Naive thymus-derived CD8-positive, alpha-beta T cell (primary cell): ENCODE measurements at regions not wholly inside any gene's neighbourhood (a gene's known extent, or its start where the extent isn't known, plus 50 kb on each side); places are given as distances from the start of the nearest gene placed in this dataset.

Experiments
- ATAC-seq, 2 donors: fragments of 150-1000 bp; cut with Tn5 transposase in 1 of 2; sonication (Bioruptor Pico), chemical (Tn5 transposase) in 1 of 2; 1 replicate in 1 of 2; 2 replicates in 1 of 2; pipeline ENCODE4 v1.10.0; 2021; ENCODE audit warnings: mild to moderate bottlenecking in 2 of 2, moderate library complexity in 2 of 2
- POLR2A ChIA-PET: fragments of 350-600 bp; sonication (Branson Sonifier 250); formaldehyde crosslinking; loops from one replicate; lab custom pipeline; 2021; ENCODE audit warnings: antibody characterized with exemption; lab: Charles Lee
- DNase-seq, 10 donors: peaks; one replicate each; pipeline versions ENCODE4 v3.0.0 to v3.0.0-alpha.2; 2020 to 2022
- H3K27ac Mint-ChIP-seq, 10 donors: one replicate each; pipeline ENCODE4 v1.8.0; 2020 to 2022; ENCODE audit warnings: mild to moderate bottlenecking in 10 of 10, mixed read lengths in 10 of 10, moderate library complexity in 4 of 10, inconsistent platforms in 1 of 10
- H3K27me3 Mint-ChIP-seq, 5 donors: one replicate each; pipeline ENCODE4 v1.8.0; 2021 to 2022; ENCODE audit warnings: mixed read lengths in 5 of 5
- H3K36me3 Mint-ChIP-seq, 3 donors: one replicate each; pipeline ENCODE4 v1.8.0; 2020 to 2022; ENCODE audit warnings: mixed read lengths in 3 of 3, mild to moderate bottlenecking in 2 of 3, inconsistent platforms in 1 of 3
- H3K4me1 Mint-ChIP-seq, 4 donors: one replicate each; pipeline ENCODE4 v1.8.0; 2021 to 2022; ENCODE audit warnings: mixed read lengths in 4 of 4
- H3K4me3 Mint-ChIP-seq, 10 donors: one replicate each; pipeline ENCODE4 v1.8.0; 2020 to 2022; ENCODE audit warnings: mild to moderate bottlenecking in 10 of 10, mixed read lengths in 10 of 10, moderate library complexity in 6 of 10, inconsistent platforms in 1 of 10
- H3K9me3 Mint-ChIP-seq, 9 donors: one replicate each; pipeline ENCODE4 v1.8.0; 2020 to 2022; ENCODE audit warnings: mixed read lengths in 9 of 9, mild to moderate bottlenecking in 3 of 9, inconsistent platforms in 1 of 9, moderate library complexity in 1 of 9

GRCh38 chr12:127515941-127516340 is 751.0 kb upstream of the TMEM132C start:
- Mint-ChIP-seq H3K4me1 (no peaks in the 10 kb centered on the region), H3K36me3 (peaks cover 0 to 4% (median 0%) of the 10 kb centered on the region in 3 donors), H3K27ac (no peak overlapping the region), H3K4me3 (no peak overlapping the region), H3K9me3 (peaks cover 0 to 10% (median 2%) of the 10 kb centered on the region in 9 donors), H3K27me3 (peaks cover 0 to 4% (median 0%) of the 10 kb centered on the region in 5 donors)
- DNase-seq (no peak), ATAC-seq (no peak)
- POLR2A ChIA-PET = no interaction called here

- POLR2A ChIA-PET = no interaction called here
- no peak overlapping the region for H3K27ac Mint-ChIP-seq
- H3K4me3 Mint-ChIP-seq = no peak overlapping the region
- ATAC-seq (no peak), DNase-seq (no peak)
- peaks cover 0 to 4% (median 0%) of the 10 kb centered on the region in 5 donors for H3K27me3 Mint-ChIP-seq
- peaks cover 0 to 4% (median 0%) of the 10 kb centered on the region in 3 donors for H3K36me3 Mint-ChIP-seq
- peaks cover 0 to 12% (median 2%) of the 10 kb centered on the region in 9 donors for H3K9me3 Mint-ChIP-seq
- H3K4me1 Mint-ChIP-seq = no peaks in the 10 kb centered on the region
Observed at GRCh38 chr12:127516467-127516866, 750.5 kb upstream of the TMEM132C start.

DNA sequence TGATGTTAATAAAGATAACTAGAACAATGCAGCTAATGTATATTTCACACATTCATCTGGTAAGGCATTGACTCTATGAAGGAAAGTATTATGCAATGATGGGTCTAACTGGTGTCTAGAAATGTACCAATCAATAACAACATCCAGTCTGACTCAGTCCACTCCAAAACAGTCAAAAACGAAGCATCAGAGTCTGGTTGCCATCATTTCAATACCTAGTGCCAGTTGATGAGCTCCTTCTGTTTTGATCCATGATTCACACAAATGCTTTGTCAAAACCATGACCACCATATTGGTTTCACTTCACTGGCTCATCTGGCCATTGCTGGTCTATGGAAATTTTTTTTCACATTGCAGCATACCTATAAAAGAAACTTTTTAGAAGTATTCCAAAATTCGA is 747.2 kb upstream of the TMEM132C start:
- ATAC-seq (no peak), DNase-seq (no peak)
- H3K4me3 Mint-ChIP-seq = no peak overlapping the region
- H3K9me3 Mint-ChIP-seq = peaks cover 0 to 13% (median 2%) of the 10 kb centered on the region in 9 donors
- POLR2A ChIA-PET = no interaction called here
- H3K27me3 Mint-ChIP-seq = no peaks in the 10 kb centered on the region
- H3K36me3 Mint-ChIP-seq = no peaks in the 10 kb centered on the region
- H3K4me1 Mint-ChIP-seq = no peaks in the 10 kb centered on the region
- no peak overlapping the region for H3K27ac Mint-ChIP-seq

- DNase-seq (no peak), ATAC-seq (no peak)
- H3K9me3 Mint-ChIP-seq = peaks cover 0 to 10% (median 4%) of the 10 kb centered on the region in 9 donors
- H3K36me3 Mint-ChIP-seq = no peaks in the 10 kb centered on the region
- H3K4me1 Mint-ChIP-seq = no peaks in the 10 kb centered on the region
- H3K4me3 Mint-ChIP-seq = no peak overlapping the region
- H3K27ac Mint-ChIP-seq = no peak overlapping the region
- POLR2A ChIA-PET = no interaction called here
- H3K27me3 Mint-ChIP-seq = no peaks in the 10 kb centered on the region
Observed at GRCh38 chr12:127526925-127527324, 740.0 kb upstream of the TMEM132C start.

DNA sequence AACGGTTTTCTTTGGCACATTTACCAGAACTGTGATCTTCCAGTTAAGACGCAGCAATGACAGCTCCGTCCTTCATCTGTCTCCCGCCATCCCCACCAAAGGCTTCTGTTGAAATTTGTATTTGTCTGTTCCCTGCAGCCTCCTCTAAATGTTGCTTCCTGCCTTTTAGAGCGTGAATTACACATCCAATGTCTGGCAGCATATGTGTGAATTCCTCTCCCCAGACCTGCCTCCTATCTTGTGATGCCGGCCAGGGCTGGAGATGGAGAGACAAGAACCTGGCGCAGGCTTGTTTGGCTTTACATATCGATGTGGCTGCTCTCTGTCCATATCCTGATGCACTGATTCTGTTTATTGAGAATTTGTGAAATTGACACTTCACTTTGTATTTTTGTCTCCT is 738.4 kb upstream of the TMEM132C start:
- POLR2A ChIA-PET = no interaction called here
- peaks cover 0 to 10% (median 4%) of the 10 kb centered on the region in 9 donors for H3K9me3 Mint-ChIP-seq
- H3K27ac Mint-ChIP-seq = no peak overlapping the region
- H3K27me3 Mint-ChIP-seq = no peaks in the 10 kb centered on the region
- no peaks in the 10 kb centered on the region for H3K36me3 Mint-ChIP-seq
- ATAC-seq (no peak), DNase-seq (no peak)
- no peaks in the 10 kb centered on the region for H3K4me1 Mint-ChIP-seq
- H3K4me3 Mint-ChIP-seq = no peak overlapping the region

- no peaks in the 10 kb centered on the region for H3K27me3 Mint-ChIP-seq
- POLR2A ChIA-PET = no interaction called here
- no peak for ATAC-seq
- H3K4me1 Mint-ChIP-seq = no peaks in the 10 kb centered on the region
- no peak overlapping the region for H3K27ac Mint-ChIP-seq
- no peaks in the 10 kb centered on the region for H3K36me3 Mint-ChIP-seq
- H3K4me3 Mint-ChIP-seq = no peak overlapping the region
- DNase-seq = no peak
- H3K9me3 Mint-ChIP-seq = peaks cover 0 to 12% (median 6%) of the 10 kb centered on the region in 9 donors
Observed at GRCh38 chr12:127531542-127531941, 735.4 kb upstream of the TMEM132C start.

DNA sequence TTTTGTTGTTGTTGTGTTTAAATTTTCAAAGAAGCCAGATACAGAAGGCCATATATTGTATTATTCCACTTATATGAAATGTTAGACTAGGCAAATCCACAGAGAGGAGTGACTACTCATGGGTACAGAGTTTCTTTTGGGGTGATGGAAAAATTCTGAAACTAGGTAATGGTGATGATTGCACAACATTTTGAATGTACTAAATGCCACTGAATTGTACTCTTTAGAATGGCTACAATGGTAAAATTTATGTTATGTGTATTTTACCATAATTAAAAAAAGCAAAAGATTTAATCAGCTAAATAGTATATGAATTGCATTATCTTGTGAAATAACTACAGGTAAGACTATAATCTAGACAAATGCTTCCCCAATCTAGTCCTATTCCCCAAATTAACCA is 733.6 kb upstream of the TMEM132C start:
- no peaks in the 10 kb centered on the region for H3K4me1 Mint-ChIP-seq
- H3K27me3 Mint-ChIP-seq = no peaks in the 10 kb centered on the region
- H3K27ac Mint-ChIP-seq = no peak overlapping the region
- ATAC-seq (no peak), DNase-seq (no peak)
- no peak overlapping the region for H3K4me3 Mint-ChIP-seq
- no peaks in the 10 kb centered on the region for H3K36me3 Mint-ChIP-seq
- peaks cover 0 to 10% (median 6%) of the 10 kb centered on the region in 9 donors for H3K9me3 Mint-ChIP-seq
- POLR2A ChIA-PET = no interaction called here

DNA sequence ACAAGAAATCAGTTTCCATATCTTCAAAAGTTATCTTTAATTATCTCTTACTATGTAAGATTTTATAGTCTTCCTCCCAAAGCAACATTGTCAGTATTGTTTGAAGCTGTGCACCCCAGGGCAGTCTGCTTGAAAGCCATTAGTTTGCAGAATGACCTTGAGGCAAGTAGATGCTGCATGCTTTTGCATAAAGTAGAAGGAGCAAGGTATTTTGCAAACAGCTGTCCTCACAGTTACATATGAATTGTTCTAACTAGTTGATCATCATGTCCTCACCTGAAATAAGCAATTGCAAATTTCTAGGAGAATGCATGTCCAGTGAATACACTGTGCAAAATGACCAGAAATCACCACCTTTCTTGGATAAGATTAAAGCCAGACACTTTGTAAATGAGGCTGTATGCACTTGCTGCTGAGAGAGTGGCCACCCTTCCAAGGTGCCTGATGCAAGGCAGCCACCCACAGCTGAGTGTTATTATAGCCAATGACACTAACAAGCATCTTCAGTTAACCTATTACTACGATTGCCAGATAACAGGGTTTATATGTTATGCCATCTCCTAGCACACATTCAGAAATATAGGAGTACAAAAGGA is 730.0 kb upstream of the TMEM132C start:
- no peaks in the 10 kb centered on the region for H3K27me3 Mint-ChIP-seq
- H3K4me3 Mint-ChIP-seq = no peak overlapping the region
- peaks cover 0 to 10% (median 3%) of the 10 kb centered on the region in 9 donors for H3K9me3 Mint-ChIP-seq
- DNase-seq (no peak), ATAC-seq (no peak)
- H3K27ac Mint-ChIP-seq = peak overlapping the region in 1 of 10 donors; percentile 24
- POLR2A ChIA-PET = no interaction called here
- H3K36me3 Mint-ChIP-seq = no peaks in the 10 kb centered on the region
- H3K4me1 Mint-ChIP-seq = no peaks in the 10 kb centered on the region

DNA sequence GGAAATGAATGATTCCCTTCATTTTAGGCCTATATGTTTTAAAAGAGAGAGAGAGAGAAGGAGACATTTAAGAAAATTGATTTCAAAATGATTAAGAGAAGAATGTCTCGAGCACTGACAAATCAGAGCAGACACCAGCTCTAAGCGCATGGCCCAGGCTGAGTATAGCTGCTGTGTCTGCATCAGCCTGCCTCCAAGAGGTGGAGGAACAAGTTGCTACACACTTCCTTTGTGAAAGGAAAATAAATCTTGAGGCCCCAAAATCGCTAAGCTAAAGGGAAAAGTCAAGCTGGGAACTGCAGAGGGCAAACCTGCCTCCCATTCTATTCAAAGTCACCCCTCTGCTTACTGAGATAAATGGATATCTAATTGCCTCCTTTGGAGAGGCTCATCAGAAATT is 728.7 kb upstream of the TMEM132C start:
- ATAC-seq (no peak), DNase-seq (no peak)
- Mint-ChIP-seq H3K27me3 (no peaks in the 10 kb centered on the region), H3K27ac (no peak overlapping the region), H3K4me3 (no peak overlapping the region), H3K4me1 (no peaks in the 10 kb centered on the region), H3K36me3 (no peaks in the 10 kb centered on the region), H3K9me3 (peaks cover 0 to 10% (median 3%) of the 10 kb centered on the region in 9 donors)
- POLR2A ChIA-PET = no interaction called here

DNA sequence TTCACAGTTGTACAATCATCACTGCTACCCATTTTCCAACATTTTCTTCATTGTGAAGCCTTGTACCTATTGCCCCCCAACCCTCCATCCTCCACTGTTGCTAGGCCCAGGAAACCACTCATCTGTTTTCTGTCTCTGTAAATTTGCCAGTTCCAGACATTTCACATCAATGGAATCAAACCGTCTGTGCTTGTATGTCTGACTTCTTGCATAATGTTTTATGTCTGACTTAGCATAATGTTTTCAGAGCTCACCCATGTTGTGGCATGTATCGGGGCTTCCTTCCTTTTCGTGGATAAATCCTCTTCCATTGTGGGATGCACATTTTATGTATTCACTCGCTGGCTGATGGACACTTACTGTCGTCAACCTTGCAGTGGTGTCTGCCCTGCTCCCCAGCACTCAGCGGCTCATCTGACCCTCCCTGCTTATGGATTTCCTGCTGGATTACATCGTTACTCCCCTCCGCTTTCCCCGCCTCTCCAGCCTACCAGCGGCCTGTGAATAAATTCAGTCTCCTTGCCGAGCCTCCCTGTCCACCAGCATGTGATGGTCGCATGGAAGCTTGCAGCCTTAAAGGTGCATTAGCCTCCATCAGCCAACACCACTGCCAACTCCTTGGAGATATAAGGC is 727.6 kb upstream of the TMEM132C start:
- peaks cover 0 to 10% (median 3%) of the 10 kb centered on the region in 9 donors for H3K9me3 Mint-ChIP-seq
- H3K27ac Mint-ChIP-seq = no peak overlapping the region
- DNase-seq (no peak), ATAC-seq (no peak)
- no peaks in the 10 kb centered on the region for H3K4me1 Mint-ChIP-seq
- POLR2A ChIA-PET = no interaction called here
- H3K36me3 Mint-ChIP-seq = no peaks in the 10 kb centered on the region
- no peaks in the 10 kb centered on the region for H3K27me3 Mint-ChIP-seq
- H3K4me3 Mint-ChIP-seq = no peak overlapping the region

GRCh38 chr12:127542391-127542790 is 724.6 kb upstream of the TMEM132C start:
- POLR2A ChIA-PET = no interaction called here
- ATAC-seq (no peak), DNase-seq (no peak)
- no peak overlapping the region for H3K27ac Mint-ChIP-seq
- no peaks in the 10 kb centered on the region for H3K4me1 Mint-ChIP-seq
- no peaks in the 10 kb centered on the region for H3K27me3 Mint-ChIP-seq
- no peaks in the 10 kb centered on the region for H3K36me3 Mint-ChIP-seq
- peaks cover 0 to 2% (median 0%) of the 10 kb centered on the region in 9 donors for H3K9me3 Mint-ChIP-seq
- no peak overlapping the region for H3K4me3 Mint-ChIP-seq

GRCh38 chr12:127542931-127543330 is 724.0 kb upstream of the TMEM132C start:
- Mint-ChIP-seq H3K4me1 (no peaks in the 10 kb centered on the region), H3K27ac (no peak overlapping the region), H3K9me3 (peaks cover 0 to 2% (median 0%) of the 10 kb centered on the region in 9 donors), H3K4me3 (no peak overlapping the region), H3K36me3 (no peaks in the 10 kb centered on the region), H3K27me3 (no peaks in the 10 kb centered on the region)
- POLR2A ChIA-PET = no interaction called here
- DNase-seq (no peak), ATAC-seq (no peak)

DNA sequence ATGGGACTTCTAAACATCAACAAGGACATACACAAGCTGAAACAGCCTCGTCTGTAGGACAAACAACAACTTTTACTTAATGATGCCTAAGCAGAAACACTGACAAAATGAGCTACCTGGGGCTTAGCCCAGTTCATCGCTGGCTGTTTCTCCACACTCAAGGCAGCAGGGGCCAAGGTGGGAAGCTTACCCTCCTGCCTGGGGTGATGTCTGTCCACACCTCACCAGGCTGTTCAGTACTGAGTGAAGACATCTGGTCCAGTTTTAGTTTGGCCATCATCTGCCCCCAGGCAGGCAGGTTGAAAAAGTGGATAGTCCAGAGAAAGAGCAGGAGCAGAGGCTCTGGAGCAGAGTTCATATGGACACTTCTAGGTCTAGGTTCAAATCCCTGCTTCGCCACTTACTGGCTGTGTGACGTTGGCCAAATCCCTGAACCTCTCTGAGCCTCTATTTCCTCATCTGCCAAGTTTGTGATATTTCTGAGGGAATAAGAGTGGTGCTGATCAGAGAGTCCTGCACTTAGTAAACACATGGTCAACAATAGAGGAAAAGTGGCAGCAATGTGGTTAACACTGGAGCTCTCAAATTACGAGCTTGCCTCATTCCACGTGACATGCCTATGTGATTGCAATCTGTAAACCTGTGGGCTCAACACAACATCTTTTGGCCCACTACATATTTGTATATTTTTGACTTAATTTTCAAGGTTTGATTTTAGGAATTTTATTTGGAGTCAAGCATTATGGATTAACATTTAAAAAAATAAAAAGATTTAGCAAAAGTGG is 720.1 kb upstream of the TMEM132C start:
- no peak for ATAC-seq
- peaks cover 0 to 5% (median 2%) of the 10 kb centered on the region in 9 donors for H3K9me3 Mint-ChIP-seq
- peaks cover 0 to 4% (median 0%) of the 10 kb centered on the region in 3 donors for H3K36me3 Mint-ChIP-seq
- H3K27ac Mint-ChIP-seq = no peak overlapping the region
- no peaks in the 10 kb centered on the region for H3K4me1 Mint-ChIP-seq
- POLR2A ChIA-PET = no interaction called here
- no peak for DNase-seq
- peaks cover 0 to 5% (median 0%) of the 10 kb centered on the region in 5 donors for H3K27me3 Mint-ChIP-seq
- H3K4me3 Mint-ChIP-seq = no peak overlapping the region
